Liver (tissue), 8 donors: ENCODE measurements at regions not wholly inside any gene's neighbourhood (a gene's known extent, or its start where the extent isn't known, plus 50 kb on each side); places are given as distances from the start of the nearest gene placed in this dataset.
A peak's percentile ranks its signal among the peaks of the same experiment; 100 is the strongest.

Experiments
- DNase-seq: peaks from one replicate; pipeline ENCODE4 v3.0.0-alpha.2; 2017; ENCODE audit warnings: low spot score
- H3K27ac ChIP-seq, 2 donors: one replicate each; pipeline ENCODE4 v1.7.0; 2013; ENCODE audit warnings: inconsistent platforms in 2 of 2, low read length in 2 of 2, control low read depth in 1 of 2, low read depth in 1 of 2, mild to moderate bottlenecking in 1 of 2
- H3K27me3 ChIP-seq, 4 donors: one replicate each; pipeline versions ENCODE4 v1.6.1 to v1.7.0; 2013; ENCODE audit warnings: low read length in 3 of 4, inconsistent platforms in 1 of 4, mild to moderate bottlenecking in 1 of 4, moderate library complexity in 1 of 4; ENCODE audit not compliant: control insufficient read depth in 4 of 4, insufficient read depth in 4 of 4
- H3K36me3 ChIP-seq, 4 donors: one replicate each; pipeline versions ENCODE4 v1.6.1 to v1.7.0; 2013; ENCODE audit warnings: low read length in 3 of 4, mild to moderate bottlenecking in 3 of 4, low read depth in 1 of 4, moderate library complexity in 1 of 4; ENCODE audit not compliant: control insufficient read depth in 4 of 4, insufficient read depth in 3 of 4
- H3K4me1 ChIP-seq, 4 donors: one replicate each; pipeline versions ENCODE4 v1.6.1 to v1.7.0; 2013; ENCODE audit warnings: low read length in 3 of 4, mild to moderate bottlenecking in 3 of 4, moderate library complexity in 1 of 4; ENCODE audit not compliant: control insufficient read depth in 4 of 4, insufficient read depth in 4 of 4
- H3K4me3 ChIP-seq, 3 donors: one replicate each; pipeline versions ENCODE4 v1.6.1 to v1.7.0; 2013; ENCODE audit warnings: low read length in 3 of 3, control low read depth in 1 of 3, low read depth in 1 of 3, mild to moderate bottlenecking in 1 of 3
- H3K9ac ChIP-seq, 2 donors: one replicate each; pipeline ENCODE4 v1.7.0; 2013; ENCODE audit warnings: low read length in 2 of 2, mild to moderate bottlenecking in 2 of 2, moderate library complexity in 2 of 2, control low read depth in 1 of 2, low read depth in 1 of 2
- H3K9me3 ChIP-seq, 4 donors: one replicate each; pipeline versions ENCODE4 v1.6.1 to v1.7.0; 2013; ENCODE audit warnings: low read length in 3 of 4; ENCODE audit not compliant: control insufficient read depth in 4 of 4
- EGR1 ChIP-seq, 2 donors: IDR thresholded peaks; 2 replicates each; pipeline ENCODE4 v1.6.1; 2016 to 2018; ENCODE audit warnings: antibody characterized with exemption in 2 of 2, low read depth in 2 of 2
- FOXA1 ChIP-seq: IDR thresholded peaks from 2 replicates; pipeline ENCODE4 v1.6.1; 2016; ENCODE audit warnings: antibody characterized with exemption
- FOXA2 ChIP-seq: IDR thresholded peaks from 2 replicates; pipeline ENCODE4 v1.6.1; 2016; ENCODE audit warnings: antibody characterized with exemption
- GABPA ChIP-seq, 2 donors: IDR thresholded peaks in 1 of 2; conservative IDR thresholded peaks in 1 of 2; 2 replicates each; pipeline ENCODE4 v1.6.1; 2016; ENCODE audit warnings: antibody characterized with exemption in 2 of 2, mild to moderate bottlenecking in 1 of 2, moderate library complexity in 1 of 2
- HNF4A ChIP-seq, 2 donors: conservative IDR thresholded peaks; 2 replicates each; pipeline ENCODE4 v1.6.1; 2016; ENCODE audit warnings: antibody characterized with exemption in 2 of 2, mild to moderate bottlenecking in 2 of 2
- HNF4G ChIP-seq: IDR thresholded peaks from 2 replicates; pipeline ENCODE4 v1.6.1; 2016; ENCODE audit warnings: antibody characterized with exemption
- JUND ChIP-seq, 2 donors: IDR thresholded peaks; 2 replicates each; pipeline ENCODE4 v1.6.1; 2016; ENCODE audit warnings: antibody characterized with exemption in 2 of 2
- NR2F2 ChIP-seq: IDR thresholded peaks from 2 replicates; pipeline ENCODE4 v1.6.1; 2016; ENCODE audit warnings: antibody characterized with exemption
- RAD21 ChIP-seq, 2 donors: IDR thresholded peaks; 2 replicates each; pipeline ENCODE4 v1.6.1; 2016; ENCODE audit warnings: antibody characterized with exemption in 2 of 2, mild to moderate bottlenecking in 2 of 2
- RXRA ChIP-seq, 2 donors: IDR thresholded peaks; 2 replicates each; pipeline ENCODE4 v1.6.1; 2017 to 2018; ENCODE audit warnings: antibody characterized with exemption in 2 of 2, mild to moderate bottlenecking in 1 of 2
- SP1 ChIP-seq: IDR thresholded peaks from 2 replicates; pipeline ENCODE4 v1.6.1; 2018; ENCODE audit warnings: antibody characterized with exemption, mild to moderate bottlenecking
- TAF1 ChIP-seq: conservative IDR thresholded peaks from 2 replicates; pipeline ENCODE4 v1.6.1; 2016; ENCODE audit warnings: antibody characterized with exemption, mild to moderate bottlenecking
- YY1 ChIP-seq: IDR thresholded peaks from 2 replicates; pipeline ENCODE4 v1.6.1; 2016; ENCODE audit warnings: antibody characterized with exemption, mild to moderate bottlenecking
- WGBS: extraction: QIAGEN DNeasy Blood & Tissue Kit; methylation state at CpG from one replicate; pipeline ENCODE4 v1.1.7; 2013; 5-methylcytosine and 5-hydroxymethylcytosine counted together
- TF ChIP-seq, protein P1 (sequence below): fragments of 150-350 bp; IDR thresholded peaks from 2 replicates; pipeline ENCODE4 v1.5.1; 2017; ENCODE audit warnings: improper control_type of control experiment, low read depth, low read length; ENCODE audit not compliant: missing input control
- TF ChIP-seq, protein P2 (sequence below): IDR thresholded peaks from 2 replicates; pipeline ENCODE4 v1.6.1; 2016; ENCODE audit warnings: antibody characterized with exemption, mild to moderate bottlenecking
- TF ChIP-seq, protein P3 (sequence below): IDR thresholded peaks from 2 replicates; pipeline ENCODE4 v1.6.1; 2016; ENCODE audit warnings: antibody characterized with exemption
- TF ChIP-seq, protein P4 (sequence below): IDR thresholded peaks from 2 replicates; pipeline ENCODE4 v1.6.1; 2016; ENCODE audit warnings: antibody characterized with exemption
- TF ChIP-seq, protein P5 (sequence below): IDR thresholded peaks from 2 replicates; pipeline ENCODE4 v1.6.1; 2016; ENCODE audit warnings: antibody characterized with exemption
- donor health status: healthy.
- donor health status: healthy.
- donor health status: healthy.
- donor health status: healthy.
- donor health status: healthy.

DNA sequence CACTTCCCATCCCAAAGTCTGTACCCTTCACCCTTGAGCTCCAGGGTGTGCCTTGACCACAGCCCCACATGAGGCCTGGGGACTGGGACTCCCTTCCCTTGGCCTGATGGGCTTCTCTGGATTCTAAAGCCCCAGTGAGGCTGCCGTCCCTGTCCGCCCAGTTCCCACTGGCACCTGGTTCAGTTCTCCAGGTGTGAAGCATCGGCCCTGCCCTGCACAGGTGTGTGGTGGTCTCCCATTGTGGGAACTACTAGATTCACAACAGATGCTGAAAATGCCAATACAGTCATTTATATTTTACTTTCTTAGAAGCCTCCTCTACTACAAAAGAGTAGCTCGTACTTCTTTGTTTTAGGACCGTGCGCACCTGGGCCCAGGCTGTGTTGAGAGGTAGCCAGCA, 72.8 kb downstream of the TTLL2 start:
- H3K27me3 ChIP-seq, result no peaks in the 10 kb centered on the region
- no peaks in the 10 kb centered on the region for H3K36me3 ChIP-seq
- no peak overlapping the region for H3K9ac ChIP-seq
- no peak overlapping the region for H3K4me3 ChIP-seq
- peaks cover 12 to 36% (median 23%) of the 10 kb centered on the region in 4 donors for H3K4me1 ChIP-seq
- 84% methylated on average over 6 of the region's 6 CpGs for WGBS
- TF ChIP-seq, protein P1, sequence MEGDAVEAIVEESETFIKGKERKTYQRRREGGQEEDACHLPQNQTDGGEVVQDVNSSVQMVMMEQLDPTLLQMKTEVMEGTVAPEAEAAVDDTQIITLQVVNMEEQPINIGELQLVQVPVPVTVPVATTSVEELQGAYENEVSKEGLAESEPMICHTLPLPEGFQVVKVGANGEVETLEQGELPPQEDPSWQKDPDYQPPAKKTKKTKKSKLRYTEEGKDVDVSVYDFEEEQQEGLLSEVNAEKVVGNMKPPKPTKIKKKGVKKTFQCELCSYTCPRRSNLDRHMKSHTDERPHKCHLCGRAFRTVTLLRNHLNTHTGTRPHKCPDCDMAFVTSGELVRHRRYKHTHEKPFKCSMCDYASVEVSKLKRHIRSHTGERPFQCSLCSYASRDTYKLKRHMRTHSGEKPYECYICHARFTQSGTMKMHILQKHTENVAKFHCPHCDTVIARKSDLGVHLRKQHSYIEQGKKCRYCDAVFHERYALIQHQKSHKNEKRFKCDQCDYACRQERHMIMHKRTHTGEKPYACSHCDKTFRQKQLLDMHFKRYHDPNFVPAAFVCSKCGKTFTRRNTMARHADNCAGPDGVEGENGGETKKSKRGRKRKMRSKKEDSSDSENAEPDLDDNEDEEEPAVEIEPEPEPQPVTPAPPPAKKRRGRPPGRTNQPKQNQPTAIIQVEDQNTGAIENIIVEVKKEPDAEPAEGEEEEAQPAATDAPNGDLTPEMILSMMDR, result no peak
- TF ChIP-seq JUND (IDR thresholded peaks at IDR 0.05) (no peak), NR2F2 (no peak), TAF1 (no peak), SP1 (no peak), HNF4G (no peak), FOXA2 (no peak), HNF4A (conservative IDR thresholded peaks at IDR 0.05) (no peak), FOXA1 (no peak), EGR1 (IDR thresholded peaks at IDR 0.05; ENCODE audit: low read depth in 2 of 2) (no peak), RXRA (IDR thresholded peaks at IDR 0.05) (no peak), YY1 (no peak), GABPA (IDR thresholded peaks at IDR 0.05 in 1 of 2, conservative IDR thresholded peaks at IDR 0.05 in 1 of 2) (no peak), RAD21 (IDR thresholded peaks at IDR 0.05) (no peak)
- TF ChIP-seq, protein P2, sequence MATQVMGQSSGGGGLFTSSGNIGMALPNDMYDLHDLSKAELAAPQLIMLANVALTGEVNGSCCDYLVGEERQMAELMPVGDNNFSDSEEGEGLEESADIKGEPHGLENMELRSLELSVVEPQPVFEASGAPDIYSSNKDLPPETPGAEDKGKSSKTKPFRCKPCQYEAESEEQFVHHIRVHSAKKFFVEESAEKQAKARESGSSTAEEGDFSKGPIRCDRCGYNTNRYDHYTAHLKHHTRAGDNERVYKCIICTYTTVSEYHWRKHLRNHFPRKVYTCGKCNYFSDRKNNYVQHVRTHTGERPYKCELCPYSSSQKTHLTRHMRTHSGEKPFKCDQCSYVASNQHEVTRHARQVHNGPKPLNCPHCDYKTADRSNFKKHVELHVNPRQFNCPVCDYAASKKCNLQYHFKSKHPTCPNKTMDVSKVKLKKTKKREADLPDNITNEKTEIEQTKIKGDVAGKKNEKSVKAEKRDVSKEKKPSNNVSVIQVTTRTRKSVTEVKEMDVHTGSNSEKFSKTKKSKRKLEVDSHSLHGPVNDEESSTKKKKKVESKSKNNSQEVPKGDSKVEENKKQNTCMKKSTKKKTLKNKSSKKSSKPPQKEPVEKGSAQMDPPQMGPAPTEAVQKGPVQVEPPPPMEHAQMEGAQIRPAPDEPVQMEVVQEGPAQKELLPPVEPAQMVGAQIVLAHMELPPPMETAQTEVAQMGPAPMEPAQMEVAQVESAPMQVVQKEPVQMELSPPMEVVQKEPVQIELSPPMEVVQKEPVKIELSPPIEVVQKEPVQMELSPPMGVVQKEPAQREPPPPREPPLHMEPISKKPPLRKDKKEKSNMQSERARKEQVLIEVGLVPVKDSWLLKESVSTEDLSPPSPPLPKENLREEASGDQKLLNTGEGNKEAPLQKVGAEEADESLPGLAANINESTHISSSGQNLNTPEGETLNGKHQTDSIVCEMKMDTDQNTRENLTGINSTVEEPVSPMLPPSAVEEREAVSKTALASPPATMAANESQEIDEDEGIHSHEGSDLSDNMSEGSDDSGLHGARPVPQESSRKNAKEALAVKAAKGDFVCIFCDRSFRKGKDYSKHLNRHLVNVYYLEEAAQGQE, result no peak
- TF ChIP-seq, protein P3, sequence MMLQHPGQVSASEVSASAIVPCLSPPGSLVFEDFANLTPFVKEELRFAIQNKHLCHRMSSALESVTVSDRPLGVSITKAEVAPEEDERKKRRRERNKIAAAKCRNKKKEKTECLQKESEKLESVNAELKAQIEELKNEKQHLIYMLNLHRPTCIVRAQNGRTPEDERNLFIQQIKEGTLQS, result no peak
- TF ChIP-seq, protein P4, sequence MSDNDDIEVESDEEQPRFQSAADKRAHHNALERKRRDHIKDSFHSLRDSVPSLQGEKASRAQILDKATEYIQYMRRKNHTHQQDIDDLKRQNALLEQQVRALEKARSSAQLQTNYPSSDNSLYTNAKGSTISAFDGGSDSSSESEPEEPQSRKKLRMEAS, result no peak
- TF ChIP-seq, protein P5, sequence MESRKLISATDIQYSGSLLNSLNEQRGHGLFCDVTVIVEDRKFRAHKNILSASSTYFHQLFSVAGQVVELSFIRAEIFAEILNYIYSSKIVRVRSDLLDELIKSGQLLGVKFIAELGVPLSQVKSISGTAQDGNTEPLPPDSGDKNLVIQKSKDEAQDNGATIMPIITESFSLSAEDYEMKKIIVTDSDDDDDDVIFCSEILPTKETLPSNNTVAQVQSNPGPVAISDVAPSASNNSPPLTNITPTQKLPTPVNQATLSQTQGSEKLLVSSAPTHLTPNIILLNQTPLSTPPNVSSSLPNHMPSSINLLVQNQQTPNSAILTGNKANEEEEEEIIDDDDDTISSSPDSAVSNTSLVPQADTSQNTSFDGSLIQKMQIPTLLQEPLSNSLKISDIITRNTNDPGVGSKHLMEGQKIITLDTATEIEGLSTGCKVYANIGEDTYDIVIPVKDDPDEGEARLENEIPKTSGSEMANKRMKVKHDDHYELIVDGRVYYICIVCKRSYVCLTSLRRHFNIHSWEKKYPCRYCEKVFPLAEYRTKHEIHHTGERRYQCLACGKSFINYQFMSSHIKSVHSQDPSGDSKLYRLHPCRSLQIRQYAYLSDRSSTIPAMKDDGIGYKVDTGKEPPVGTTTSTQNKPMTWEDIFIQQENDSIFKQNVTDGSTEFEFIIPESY, result no peak
- peak overlapping the region in 1 of 2 donors; percentile 32 for H3K27ac ChIP-seq
- DNase-seq, result peak; percentile 23
- no peaks in the 10 kb centered on the region for H3K9me3 ChIP-seq
